Activated CD4-positive, alpha-beta T cell treated with anti-CD3 and anti-CD28 coated beads, Interleukin-2, amount 50 U/mL, for 48 hours (primary cell): ENCODE measurements at regions not wholly inside any gene's neighbourhood (a gene's known extent, or its start where the extent isn't known, plus 50 kb on each side); places are given as distances from the start of the nearest gene placed in this dataset.

Experiments used
- DNase-seq, 2 experiments: peaks; one replicate each; pipeline ENCODE4 v3.0.0-alpha.2; 2020

- no peak for DNase-seq
Measured at GRCh38 chr3:168885028-168885427, 778.5 kb downstream of the MECOM start.

- DNase-seq: no peak
Measured at GRCh38 chr3:168884353-168884903, 779.1 kb downstream of the MECOM start.

GRCh38 chr3:168883145-168883544 is 780.4 kb downstream of the MECOM start:
- no peak for DNase-seq

- no peak for DNase-seq
Measured at GRCh38 chr3:168881804-168882203, 781.7 kb downstream of the MECOM start.

- DNase-seq: no peak
Measured at GRCh38 chr3:168878655-168879054, 782.9 kb upstream of the GOLIM4 start.

- no peak for DNase-seq
Measured at GRCh38 chr3:168877899-168878298, 782.2 kb upstream of the GOLIM4 start.

- DNase-seq: no peak
Measured at GRCh38 chr3:168876346-168877035, 780.8 kb upstream of the GOLIM4 start.

- no peak for DNase-seq
Measured at GRCh38 chr3:168872826-168873225, 777.1 kb upstream of the GOLIM4 start.

- DNase-seq: no peak
Measured at GRCh38 chr3:168870892-168871291, 775.2 kb upstream of the GOLIM4 start.

- DNase-seq: no peak
Measured at GRCh38 chr3:168865022-168865551, 769.4 kb upstream of the GOLIM4 start.

GRCh38 chr3:168864107-168865021 is 768.6 kb upstream of the GOLIM4 start:
- DNase-seq: no peak

- no peak for DNase-seq
Measured at GRCh38 chr3:168863561-168863960, 767.8 kb upstream of the GOLIM4 start.

GRCh38 chr3:168862466-168862865 is 766.7 kb upstream of the GOLIM4 start:
- DNase-seq: no peak

GRCh38 chr3:168860592-168860991 is 764.9 kb upstream of the GOLIM4 start:
- DNase-seq: no peak

- DNase-seq: no peak
Measured at GRCh38 chr3:168860028-168860427, 764.3 kb upstream of the GOLIM4 start.

GRCh38 chr3:168859574-168859973 is 763.9 kb upstream of the GOLIM4 start:
- DNase-seq: no peak

- no peak for DNase-seq
Measured at GRCh38 chr3:168859143-168859542, 763.4 kb upstream of the GOLIM4 start.

- DNase-seq: no peak
Measured at GRCh38 chr3:168858327-168858726, 762.6 kb upstream of the GOLIM4 start.

- DNase-seq: no peak
Measured at GRCh38 chr3:168850109-168850508, 754.4 kb upstream of the GOLIM4 start.

GRCh38 chr3:168847291-168847883 is 751.7 kb upstream of the GOLIM4 start:
- no peak for DNase-seq

GRCh38 chr3:168844894-168845482 is 749.3 kb upstream of the GOLIM4 start:
- DNase-seq: no peak

GRCh38 chr3:168844472-168844871 is 748.7 kb upstream of the GOLIM4 start:
- DNase-seq: no peak

GRCh38 chr3:168843481-168843880 is 747.8 kb upstream of the GOLIM4 start:
- no peak for DNase-seq
